ENCODE measurements at regions not wholly inside any gene's neighbourhood (a gene's known extent, or its start where the extent isn't known, plus 50 kb on each side); places are given as distances from the start of the nearest gene placed in this dataset.

- no peak for DNase-seq (ENCODE audit: low read depth in 2 of 2)
These were observed 230.7 kb downstream of the NDFIP2 start for GRCh38 chr13:79711631-79712030.

GRCh38 chr13:79710376-79710775 lies 229.4 kb downstream of the NDFIP2 start:
- no peak for DNase-seq (ENCODE audit: low read depth in 2 of 2)

GRCh38 chr13:79709471-79709870 lies 228.5 kb downstream of the NDFIP2 start:
- no peak for DNase-seq (ENCODE audit: low read depth in 2 of 2)

GRCh38 chr13:79703772-79704171 lies 222.8 kb downstream of the NDFIP2 start:
- DNase-seq (ENCODE audit: low read depth in 2 of 2), result no peak

- no peak for DNase-seq (ENCODE audit: low read depth in 2 of 2)
These were observed 214.8 kb downstream of the NDFIP2 start for GRCh38 chr13:79695754-79696153.

GRCh38 chr13:79692846-79693245 lies 211.9 kb downstream of the NDFIP2 start:
- no peak for DNase-seq (ENCODE audit: low read depth in 2 of 2)

- no peak for DNase-seq (ENCODE audit: low read depth in 2 of 2)
These were observed 210.9 kb downstream of the NDFIP2 start for GRCh38 chr13:79691826-79692225.

- DNase-seq (ENCODE audit: low read depth in 2 of 2), result no peak
These were observed 207.8 kb downstream of the NDFIP2 start for GRCh38 chr13:79688741-79689140.

- DNase-seq (ENCODE audit: low read depth in 2 of 2), result no peak
These were observed 205.5 kb downstream of the NDFIP2 start for GRCh38 chr13:79686441-79686840.

GRCh38 chr13:79684371-79684770 lies 203.4 kb downstream of the NDFIP2 start:
- no peak for DNase-seq (ENCODE audit: low read depth in 2 of 2)

- DNase-seq (ENCODE audit: low read depth in 2 of 2), result no peak
These were observed 201.2 kb downstream of the NDFIP2 start for GRCh38 chr13:79682164-79682563.

- DNase-seq (ENCODE audit: low read depth in 2 of 2), result no peak
These were observed 200.1 kb downstream of the NDFIP2 start for GRCh38 chr13:79681069-79681468.

- no peak for DNase-seq (ENCODE audit: low read depth in 2 of 2)
These were observed 199.5 kb downstream of the NDFIP2 start for GRCh38 chr13:79680485-79680884.

- DNase-seq (ENCODE audit: low read depth in 2 of 2), result no peak
These were observed 198.4 kb downstream of the NDFIP2 start for GRCh38 chr13:79679334-79679733.

- DNase-seq (ENCODE audit: low read depth in 2 of 2), result no peak
These were observed 197.1 kb downstream of the NDFIP2 start for GRCh38 chr13:79678100-79678499.

GRCh38 chr13:79675931-79676660 lies 195.1 kb downstream of the NDFIP2 start:
- no peak for DNase-seq (ENCODE audit: low read depth in 2 of 2)

GRCh38 chr13:79674765-79675515 lies 194.0 kb downstream of the NDFIP2 start:
- DNase-seq (ENCODE audit: low read depth in 2 of 2), result no peak

GRCh38 chr13:79673993-79674377 lies 193.0 kb downstream of the NDFIP2 start:
- DNase-seq (ENCODE audit: low read depth in 2 of 2), result no peak

GRCh38 chr13:79673310-79673992 lies 192.5 kb downstream of the NDFIP2 start:
- DNase-seq (ENCODE audit: low read depth in 2 of 2), result no peak

GRCh38 chr13:79671420-79671819 lies 190.5 kb downstream of the NDFIP2 start:
- no peak for DNase-seq (ENCODE audit: low read depth in 2 of 2)

- DNase-seq (ENCODE audit: low read depth in 2 of 2), result no peak
These were observed 187.3 kb downstream of the NDFIP2 start for GRCh38 chr13:79668201-79668752.

GRCh38 chr13:79667771-79668170 lies 186.8 kb downstream of the NDFIP2 start:
- no peak for DNase-seq (ENCODE audit: low read depth in 2 of 2)

All from stimulated activated CD8-positive, alpha-beta memory T cell treated with anti-CD3 and anti-CD28 coated beads, Interleukin-7, amount 100 ng/mL, for 4 hours (primary cell).